Liver (tissue), 3 donors: ENCODE measurements at regions not wholly inside any gene's neighbourhood (a gene's known extent, or its start where the extent isn't known, plus 50 kb on each side); places are given as distances from the start of the nearest gene placed in this dataset.

Source experiments
- ATF3 ChIP-seq: IDR thresholded peaks from 2 replicates; pipeline ENCODE4 v1.6.1; 2016; ENCODE audit warnings: antibody characterized with exemption
- CTCF ChIP-seq: fragments of 150-350 bp; IDR thresholded peaks from 2 replicates; pipeline ENCODE4 v1.5.1; 2017; ENCODE audit warnings: improper control_type of control experiment, low read depth, low read length; ENCODE audit not compliant: missing input control
- FOXA1 ChIP-seq: IDR thresholded peaks from 2 replicates; pipeline ENCODE4 v1.6.1; 2016; ENCODE audit warnings: antibody characterized with exemption
- GABPA ChIP-seq, 2 donors: IDR thresholded peaks in 1 of 2; conservative IDR thresholded peaks in 1 of 2; 2 replicates each; pipeline ENCODE4 v1.6.1; 2016; ENCODE audit warnings: antibody characterized with exemption in 2 of 2, mild to moderate bottlenecking in 1 of 2, moderate library complexity in 1 of 2
- JUND ChIP-seq, 2 donors: IDR thresholded peaks; 2 replicates each; pipeline ENCODE4 v1.6.1; 2016; ENCODE audit warnings: antibody characterized with exemption in 2 of 2
- MAX ChIP-seq: IDR thresholded peaks from 2 replicates; pipeline ENCODE4 v1.6.1; 2016; ENCODE audit warnings: antibody characterized with exemption
- RAD21 ChIP-seq, 2 donors: IDR thresholded peaks; 2 replicates each; pipeline ENCODE4 v1.6.1; 2016; ENCODE audit warnings: antibody characterized with exemption in 2 of 2, mild to moderate bottlenecking in 2 of 2
- REST ChIP-seq: IDR thresholded peaks from 2 replicates; pipeline ENCODE4 v1.6.1; 2016; ENCODE audit warnings: antibody characterized with exemption, mild to moderate bottlenecking
- RXRA ChIP-seq, 2 donors: IDR thresholded peaks; 2 replicates each; pipeline ENCODE4 v1.6.1; 2017 to 2018; ENCODE audit warnings: antibody characterized with exemption in 2 of 2, mild to moderate bottlenecking in 1 of 2
- SP1 ChIP-seq: IDR thresholded peaks from 2 replicates; pipeline ENCODE4 v1.6.1; 2018; ENCODE audit warnings: antibody characterized with exemption, mild to moderate bottlenecking
- TAF1 ChIP-seq: conservative IDR thresholded peaks from 2 replicates; pipeline ENCODE4 v1.6.1; 2016; ENCODE audit warnings: antibody characterized with exemption, mild to moderate bottlenecking
- YY1 ChIP-seq: IDR thresholded peaks from 2 replicates; pipeline ENCODE4 v1.6.1; 2016; ENCODE audit warnings: antibody characterized with exemption, mild to moderate bottlenecking
- ZBTB33 ChIP-seq: IDR thresholded peaks from 2 replicates; pipeline ENCODE4 v1.6.1; 2016; ENCODE audit warnings: antibody characterized with exemption
- donor health status: healthy.
- donor health status: healthy.

GRCh38 chr5:110008131-110008530, 318.4 kb downstream of the MAN2A1 start:
- TF ChIP-seq CTCF (no peak), JUND (IDR thresholded peaks at IDR 0.05) (no peak), RAD21 (IDR thresholded peaks at IDR 0.05) (no peak), FOXA1 (no peak), TAF1 (no peak), REST (no peak), MAX (no peak), ATF3 (no peak), RXRA (IDR thresholded peaks at IDR 0.05) (no peak), YY1 (no peak), GABPA (IDR thresholded peaks at IDR 0.05 in 1 of 2, conservative IDR thresholded peaks at IDR 0.05 in 1 of 2) (no peak), ZBTB33 (no peak), SP1 (no peak)
